Astrocyte (in vitro differentiated cells and primary cell): ENCODE measurements at regions not wholly inside any gene's neighbourhood (a gene's known extent, or its start where the extent isn't known, plus 50 kb on each side); places are given as distances from the start of the nearest gene placed in this dataset.

ENCODE experiments used
- DNase-seq: peaks from one replicate; pipeline ENCODE4 v3.0.0-alpha.2; 2010; ENCODE audit warnings: low read depth
- FAIRE-seq: peaks from 2 replicates; lab custom pipeline; 2011; peaks lifted over from hg19 to GRCh38; lab: Jason Lieb, UNC
- H2AFZ ChIP-seq: 2 replicates; pipeline ENCODE4 v1.6.0; 2012; ENCODE audit warnings: low read depth, low read length, inconsistent platforms
- H3K27ac ChIP-seq: 2 replicates; pipeline ENCODE4 v1.5.1; 2011; ENCODE audit warnings: low read depth, low read length, inconsistent platforms
- H3K27me3 ChIP-seq: 2 replicates; pipeline ENCODE4 v1.6.0; 2011; ENCODE audit warnings: low read length, inconsistent platforms; ENCODE audit not compliant: insufficient read depth
- H3K36me3 ChIP-seq: 2 replicates; pipeline ENCODE4 v1.5.1; 2011; ENCODE audit warnings: low read length, inconsistent platforms; ENCODE audit not compliant: insufficient read depth
- H3K4me1 ChIP-seq: 2 replicates; pipeline ENCODE4 v1.5.1; 2011; ENCODE audit warnings: low read length, inconsistent platforms; ENCODE audit not compliant: insufficient read depth
- H3K4me2 ChIP-seq: 2 replicates; pipeline ENCODE4 v1.6.0; 2012; ENCODE audit warnings: low read length, inconsistent platforms
- H3K4me3 ChIP-seq: 2 replicates; pipeline ENCODE4 v1.5.1; 2011; ENCODE audit warnings: low read depth, mild to moderate bottlenecking, low read length, inconsistent platforms; ENCODE audit not compliant: insufficient read depth
- H3K79me2 ChIP-seq: 2 replicates; pipeline ENCODE4 v1.6.0; 2012; ENCODE audit warnings: mild to moderate bottlenecking, low read length, inconsistent platforms; ENCODE audit not compliant: insufficient read depth
- H3K9ac ChIP-seq: 2 replicates; pipeline ENCODE4 v1.6.0; 2012; ENCODE audit warnings: mild to moderate bottlenecking, low read length, inconsistent platforms
- H3K9me3 ChIP-seq: 2 replicates; pipeline ENCODE4 v1.5.1; 2012; ENCODE audit warnings: low read depth, mild to moderate bottlenecking, low read length, inconsistent platforms; ENCODE audit not compliant: insufficient read depth
- H4K20me1 ChIP-seq: 2 replicates; pipeline ENCODE4 v1.6.0; 2012; ENCODE audit warnings: low read length, inconsistent platforms; ENCODE audit not compliant: insufficient read depth
- H3K27ac Mint-ChIP-seq: one replicate; pipeline ENCODE4 v1.8.0; 2021; ENCODE audit warnings: mild to moderate bottlenecking, mixed read lengths; ENCODE audit not compliant: unreplicated experiment
- H3K27me3 Mint-ChIP-seq: one replicate; pipeline ENCODE4 v1.8.0; 2021; ENCODE audit warnings: low read depth, mixed read lengths; ENCODE audit not compliant: unreplicated experiment
- H3K36me3 Mint-ChIP-seq: one replicate; pipeline ENCODE4 v1.8.0; 2021; ENCODE audit warnings: low read depth, mixed read lengths; ENCODE audit not compliant: unreplicated experiment
- H3K4me1 Mint-ChIP-seq: one replicate; pipeline ENCODE4 v1.8.0; 2021; ENCODE audit warnings: low read depth, mixed read lengths; ENCODE audit not compliant: unreplicated experiment
- H3K4me3 Mint-ChIP-seq: one replicate; pipeline ENCODE4 v1.8.0; 2021; ENCODE audit warnings: mild to moderate bottlenecking, moderate library complexity, mixed read lengths; ENCODE audit not compliant: unreplicated experiment
- H3K9me3 Mint-ChIP-seq: one replicate; pipeline ENCODE4 v1.8.0; 2021; ENCODE audit warnings: mild to moderate bottlenecking, mixed read lengths; ENCODE audit not compliant: unreplicated experiment
- CTCF ChIP-seq: IDR thresholded peaks from 2 replicates; pipeline ENCODE4 v1.5.1; 2011; ENCODE audit warnings: low read depth, mild to moderate bottlenecking, inconsistent platforms, low read length, moderate library complexity; ENCODE audit not compliant: insufficient read depth
- EZH2 ChIP-seq: IDR thresholded peaks from 2 replicates; pipeline ENCODE4 v1.6.1; 2012; ENCODE audit warnings: mild to moderate bottlenecking, low read length, inconsistent platforms; ENCODE audit not compliant: insufficient read depth

GRCh38 chr1:240005997-240006650 lies 85.6 kb upstream of the FMN2 start:
- FAIRE-seq (no peak), DNase-seq (no peak)
- Histone ChIP-seq H4K20me1 (no peaks in the 10 kb centered on the region), H3K27ac (no peak overlapping the region), H3K9me3 (no peaks in the 10 kb centered on the region), H3K9ac (no peak overlapping the region), H3K4me3 (no peak overlapping the region), H3K36me3 (no peaks in the 10 kb centered on the region), H3K27me3 (peaks cover 2% of the 10 kb centered on the region), H3K79me2 (no peaks in the 10 kb centered on the region), H3K4me1 (no peaks in the 10 kb centered on the region), H2AFZ (no peak overlapping the region), H3K4me2 (no peak overlapping the region)
- TF ChIP-seq EZH2 (no peak), CTCF (no peak)
- no peaks in the 10 kb centered on the region for H3K4me1 Mint-ChIP-seq
- H3K27me3 Mint-ChIP-seq = no peaks in the 10 kb centered on the region
- H3K4me3 Mint-ChIP-seq = no peak overlapping the region
- no peaks in the 10 kb centered on the region for H3K36me3 Mint-ChIP-seq
- H3K27ac Mint-ChIP-seq = no peak overlapping the region
- H3K9me3 Mint-ChIP-seq = peaks cover 8% of the 10 kb centered on the region

GRCh38 chr1:240008298-240008697 lies 83.4 kb upstream of the FMN2 start:
- no peak overlapping the region for H3K4me2 ChIP-seq
- no peaks in the 10 kb centered on the region for H3K27me3 Mint-ChIP-seq
- H3K27me3 ChIP-seq = no peaks in the 10 kb centered on the region
- no peak overlapping the region for H3K4me3 ChIP-seq
- H3K4me1 ChIP-seq = no peaks in the 10 kb centered on the region
- DNase-seq = no peak
- no peak overlapping the region for H2AFZ ChIP-seq
- H3K4me3 Mint-ChIP-seq = no peak overlapping the region
- no peak for TF ChIP-seq CTCF
- no peak for TF ChIP-seq EZH2
- peaks cover 8% of the 10 kb centered on the region for H3K9me3 Mint-ChIP-seq
- H3K36me3 ChIP-seq = no peaks in the 10 kb centered on the region
- no peaks in the 10 kb centered on the region for H3K9me3 ChIP-seq
- H3K27ac ChIP-seq = no peak overlapping the region
- H3K4me1 Mint-ChIP-seq = no peaks in the 10 kb centered on the region
- no peaks in the 10 kb centered on the region for H4K20me1 ChIP-seq
- no peaks in the 10 kb centered on the region for H3K36me3 Mint-ChIP-seq
- no peak for FAIRE-seq
- H3K79me2 ChIP-seq = no peaks in the 10 kb centered on the region
- no peak overlapping the region for H3K9ac ChIP-seq
- no peak overlapping the region for H3K27ac Mint-ChIP-seq

DNA sequence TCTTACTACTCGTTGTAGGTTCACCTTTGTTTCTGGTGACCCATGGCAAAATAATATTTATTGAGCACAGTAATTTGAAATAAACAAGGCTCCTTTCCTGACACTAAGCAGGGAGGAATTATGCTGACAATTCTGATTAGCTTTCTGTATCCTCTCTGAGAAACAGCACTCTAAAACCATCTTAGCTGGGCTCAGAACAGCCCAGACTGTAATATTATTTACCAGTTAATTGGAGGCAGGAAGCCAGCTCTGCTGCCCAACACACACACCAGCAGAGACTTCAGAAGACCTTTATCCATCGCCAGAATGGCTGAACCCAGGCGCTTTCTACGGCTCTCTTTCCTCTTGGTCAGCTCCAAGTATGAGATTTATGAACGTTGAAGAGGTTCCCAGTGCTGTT lies 77.6 kb upstream of the FMN2 start:
- no peak for DNase-seq
- no peaks in the 10 kb centered on the region for H3K4me1 Mint-ChIP-seq
- no peak for TF ChIP-seq CTCF
- TF ChIP-seq EZH2 = no peak
- Histone ChIP-seq H3K4me2 (no peak overlapping the region), H3K79me2 (no peaks in the 10 kb centered on the region), H3K36me3 (no peaks in the 10 kb centered on the region), H3K9me3 (no peaks in the 10 kb centered on the region), H2AFZ (no peak overlapping the region), H3K9ac (no peak overlapping the region), H4K20me1 (no peaks in the 10 kb centered on the region), H3K4me3 (no peak overlapping the region), H3K27ac (no peak overlapping the region), H3K27me3 (no peaks in the 10 kb centered on the region), H3K4me1 (no peaks in the 10 kb centered on the region)
- FAIRE-seq = no peak
- no peak overlapping the region for H3K27ac Mint-ChIP-seq
- H3K9me3 Mint-ChIP-seq = peaks cover 12% of the 10 kb centered on the region
- no peaks in the 10 kb centered on the region for H3K27me3 Mint-ChIP-seq
- no peak overlapping the region for H3K4me3 Mint-ChIP-seq
- H3K36me3 Mint-ChIP-seq = no peaks in the 10 kb centered on the region
